ENCODE measurements at regions not wholly inside any gene's neighbourhood (a gene's known extent, or its start where the extent isn't known, plus 50 kb on each side); places are given as distances from the start of the nearest gene placed in this dataset.

- no peak for DNase-seq (ENCODE audit: low read depth in 2 of 2, low spot score in 1 of 2)
These were observed 836.0 kb downstream of the MAFB start for GRCh38 chr20:39853050-39853449.

GRCh38 chr20:39851459-39851858 lies 837.6 kb downstream of the MAFB start:
- DNase-seq (ENCODE audit: low read depth in 2 of 2, low spot score in 1 of 2), result no peak

- no peak for DNase-seq (ENCODE audit: low read depth in 2 of 2, low spot score in 1 of 2)
These were observed 838.2 kb downstream of the MAFB start for GRCh38 chr20:39850821-39851330.

- DNase-seq (ENCODE audit: low read depth in 2 of 2, low spot score in 1 of 2), result no peak
These were observed 838.8 kb downstream of the MAFB start for GRCh38 chr20:39850246-39850645.

GRCh38 chr20:39849664-39850063 lies 839.4 kb downstream of the MAFB start:
- DNase-seq (ENCODE audit: low read depth in 2 of 2, low spot score in 1 of 2), result no peak

GRCh38 chr20:39849171-39849570 lies 839.9 kb downstream of the MAFB start:
- DNase-seq (ENCODE audit: low read depth in 2 of 2, low spot score in 1 of 2), result no peak

- DNase-seq (ENCODE audit: low read depth in 2 of 2, low spot score in 1 of 2), result no peak
These were observed 849.5 kb downstream of the MAFB start for GRCh38 chr20:39839399-39840119.

- DNase-seq (ENCODE audit: low read depth in 2 of 2, low spot score in 1 of 2), result no peak
These were observed 851.5 kb downstream of the MAFB start for GRCh38 chr20:39837561-39837960.

- DNase-seq (ENCODE audit: low read depth in 2 of 2, low spot score in 1 of 2), result no peak
These were observed 853.8 kb downstream of the MAFB start for GRCh38 chr20:39835130-39835842.

- DNase-seq (ENCODE audit: low read depth in 2 of 2, low spot score in 1 of 2), result no peak
These were observed 858.1 kb downstream of the MAFB start for GRCh38 chr20:39830903-39831302.

- no peak for DNase-seq (ENCODE audit: low read depth in 2 of 2, low spot score in 1 of 2)
These were observed 859.4 kb downstream of the MAFB start for GRCh38 chr20:39829661-39830060.

- DNase-seq (ENCODE audit: low read depth in 2 of 2, low spot score in 1 of 2), result no peak
These were observed 859.8 kb downstream of the MAFB start for GRCh38 chr20:39829256-39829655.

GRCh38 chr20:39825950-39826349 lies 863.1 kb downstream of the MAFB start:
- no peak for DNase-seq (ENCODE audit: low read depth in 2 of 2, low spot score in 1 of 2)

GRCh38 chr20:39825524-39825923 lies 863.4 kb downstream of the DHX35 start:
- no peak for DNase-seq (ENCODE audit: low read depth in 2 of 2, low spot score in 1 of 2)

GRCh38 chr20:39823224-39823623 lies 861.1 kb downstream of the DHX35 start:
- DNase-seq (ENCODE audit: low read depth in 2 of 2, low spot score in 1 of 2), result no peak

- no peak for DNase-seq (ENCODE audit: low read depth in 2 of 2, low spot score in 1 of 2)
These were observed 860.5 kb downstream of the DHX35 start for GRCh38 chr20:39822667-39823066.

- DNase-seq (ENCODE audit: low read depth in 2 of 2, low spot score in 1 of 2), result no peak
These were observed 851.2 kb downstream of the DHX35 start for GRCh38 chr20:39813190-39813829.

GRCh38 chr20:39812116-39812515 lies 850.0 kb downstream of the DHX35 start:
- DNase-seq (ENCODE audit: low read depth in 2 of 2, low spot score in 1 of 2), result no peak

GRCh38 chr20:39810309-39810708 lies 848.2 kb downstream of the DHX35 start:
- no peak for DNase-seq (ENCODE audit: low read depth in 2 of 2, low spot score in 1 of 2)

GRCh38 chr20:39808613-39809012 lies 846.5 kb downstream of the DHX35 start:
- no peak for DNase-seq (ENCODE audit: low read depth in 2 of 2, low spot score in 1 of 2)

- DNase-seq (ENCODE audit: low read depth in 2 of 2, low spot score in 1 of 2), result no peak
These were observed 838.4 kb downstream of the DHX35 start for GRCh38 chr20:39800548-39800947.

GRCh38 chr20:39800111-39800510 lies 838.0 kb downstream of the DHX35 start:
- no peak for DNase-seq (ENCODE audit: low read depth in 2 of 2, low spot score in 1 of 2)

All from stimulated activated CD8-positive, alpha-beta memory T cell treated with anti-CD3 and anti-CD28 coated beads, Interleukin-4, amount 100 ng/mL, for 4 hours (primary cell).